ENCODE measurements at regions not wholly inside any gene's neighbourhood (a gene's known extent, or its start where the extent isn't known, plus 50 kb on each side); places are given as distances from the start of the nearest gene placed in this dataset.

DNA sequence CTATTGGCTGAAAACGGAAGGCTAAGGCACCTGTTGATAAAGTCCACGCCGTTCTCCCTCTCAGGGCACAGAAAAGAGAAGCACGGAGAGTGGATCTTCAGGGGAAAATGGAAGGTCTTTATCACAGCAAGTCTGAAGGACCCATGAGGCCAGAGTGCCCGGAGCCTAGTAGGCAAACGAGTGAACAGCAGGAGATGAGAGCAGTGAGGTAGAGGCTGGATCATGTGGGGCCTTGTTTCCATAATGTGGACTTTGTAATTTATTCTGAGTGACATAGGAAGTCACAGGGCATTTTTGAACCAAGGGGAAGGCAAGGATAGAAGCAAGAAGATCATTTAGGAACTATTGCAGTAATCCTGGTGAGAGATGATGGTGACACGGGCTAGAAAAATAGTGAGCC is 287.2 kb upstream of the NRIP1 start:
- Mint-ChIP-seq H3K9me3 (ENCODE audit: unreplicated experiment) (no peaks in the 10 kb centered on the region), H3K27me3 (ENCODE audit: unreplicated experiment) (peaks cover 4% of the 10 kb centered on the region), H3K4me1 (ENCODE audit: low read depth, unreplicated experiment) (peaks cover 1% of the 10 kb centered on the region), H3K36me3 (ENCODE audit: unreplicated experiment) (no peaks in the 10 kb centered on the region), H3K4me3 (ENCODE audit: unreplicated experiment) (no peak overlapping the region), H3K27ac (ENCODE audit: unreplicated experiment) (no peak overlapping the region)
- TF ChIP-seq, protein P1, sequence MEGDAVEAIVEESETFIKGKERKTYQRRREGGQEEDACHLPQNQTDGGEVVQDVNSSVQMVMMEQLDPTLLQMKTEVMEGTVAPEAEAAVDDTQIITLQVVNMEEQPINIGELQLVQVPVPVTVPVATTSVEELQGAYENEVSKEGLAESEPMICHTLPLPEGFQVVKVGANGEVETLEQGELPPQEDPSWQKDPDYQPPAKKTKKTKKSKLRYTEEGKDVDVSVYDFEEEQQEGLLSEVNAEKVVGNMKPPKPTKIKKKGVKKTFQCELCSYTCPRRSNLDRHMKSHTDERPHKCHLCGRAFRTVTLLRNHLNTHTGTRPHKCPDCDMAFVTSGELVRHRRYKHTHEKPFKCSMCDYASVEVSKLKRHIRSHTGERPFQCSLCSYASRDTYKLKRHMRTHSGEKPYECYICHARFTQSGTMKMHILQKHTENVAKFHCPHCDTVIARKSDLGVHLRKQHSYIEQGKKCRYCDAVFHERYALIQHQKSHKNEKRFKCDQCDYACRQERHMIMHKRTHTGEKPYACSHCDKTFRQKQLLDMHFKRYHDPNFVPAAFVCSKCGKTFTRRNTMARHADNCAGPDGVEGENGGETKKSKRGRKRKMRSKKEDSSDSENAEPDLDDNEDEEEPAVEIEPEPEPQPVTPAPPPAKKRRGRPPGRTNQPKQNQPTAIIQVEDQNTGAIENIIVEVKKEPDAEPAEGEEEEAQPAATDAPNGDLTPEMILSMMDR (IDR thresholded peaks at IDR 0.05; ENCODE audit: partially characterized antibody, unreplicated experiment) = no peak
- no peak for DNase-seq

DNA sequence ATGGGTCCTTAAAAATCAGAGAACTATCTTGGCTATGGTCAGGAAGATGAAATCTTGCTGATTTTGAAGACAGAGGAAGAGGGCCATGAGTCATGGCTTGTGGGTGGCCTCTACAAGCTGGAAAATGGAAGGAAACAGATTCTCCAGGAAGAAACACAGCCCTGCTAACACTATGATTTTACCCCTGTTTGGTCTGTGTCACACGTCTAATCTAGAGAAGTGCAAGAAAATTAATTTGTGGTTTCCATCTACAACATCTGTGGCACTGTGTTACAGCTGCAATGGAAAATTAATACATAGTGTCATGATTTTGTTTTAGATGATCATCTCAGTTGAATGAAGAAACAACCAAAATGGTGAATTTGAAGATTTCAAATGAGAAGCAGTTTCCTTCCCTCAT is 288.7 kb upstream of the NRIP1 start:
- no peaks in the 10 kb centered on the region for H3K9me3 Mint-ChIP-seq (ENCODE audit: unreplicated experiment)
- no peak overlapping the region for H3K27ac Mint-ChIP-seq (ENCODE audit: unreplicated experiment)

DNA sequence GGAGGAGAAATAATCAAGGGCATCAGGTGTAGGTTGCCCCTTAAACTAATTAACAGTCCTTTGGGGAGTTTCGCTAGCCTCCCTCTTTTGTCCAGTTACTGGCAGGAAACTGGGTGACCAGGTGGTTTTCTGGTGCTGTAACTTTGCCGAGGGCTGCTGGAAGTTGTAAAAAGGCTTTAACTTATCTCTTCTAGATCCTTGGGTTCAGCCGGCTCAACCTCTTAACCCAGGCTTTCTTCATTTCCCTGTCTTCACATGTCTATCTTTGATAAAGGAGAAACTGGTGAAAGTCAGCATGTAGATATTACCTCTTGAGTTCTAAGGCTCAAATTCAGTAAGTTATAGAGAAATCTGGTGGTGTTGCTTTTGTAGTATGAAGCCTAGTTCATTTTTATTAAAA is 289.7 kb upstream of the NRIP1 start:
- Mint-ChIP-seq H3K36me3 (ENCODE audit: unreplicated experiment) (no peaks in the 10 kb centered on the region), H3K27ac (ENCODE audit: unreplicated experiment) (no peak overlapping the region), H3K4me1 (ENCODE audit: low read depth, unreplicated experiment) (peaks cover 1% of the 10 kb centered on the region), H3K9me3 (ENCODE audit: unreplicated experiment) (no peaks in the 10 kb centered on the region), H3K4me3 (ENCODE audit: unreplicated experiment) (no peak overlapping the region), H3K27me3 (ENCODE audit: unreplicated experiment) (peaks cover 2% of the 10 kb centered on the region)
- DNase-seq = no peak
- TF ChIP-seq, protein P1 (IDR thresholded peaks at IDR 0.05; ENCODE audit: partially characterized antibody, unreplicated experiment) = no peak

More for the DNA sequence above, 288.7 kb upstream of the NRIP1 start:
- DNase-seq = no peak
- Mint-ChIP-seq H3K4me3 (ENCODE audit: unreplicated experiment) (no peak overlapping the region), H3K36me3 (ENCODE audit: unreplicated experiment) (no peaks in the 10 kb centered on the region), H3K4me1 (ENCODE audit: low read depth, unreplicated experiment) (peaks cover 1% of the 10 kb centered on the region), H3K27me3 (ENCODE audit: unreplicated experiment) (peaks cover 4% of the 10 kb centered on the region)
- TF ChIP-seq, protein P1 (IDR thresholded peaks at IDR 0.05; ENCODE audit: partially characterized antibody, unreplicated experiment) = no peak

DNA sequence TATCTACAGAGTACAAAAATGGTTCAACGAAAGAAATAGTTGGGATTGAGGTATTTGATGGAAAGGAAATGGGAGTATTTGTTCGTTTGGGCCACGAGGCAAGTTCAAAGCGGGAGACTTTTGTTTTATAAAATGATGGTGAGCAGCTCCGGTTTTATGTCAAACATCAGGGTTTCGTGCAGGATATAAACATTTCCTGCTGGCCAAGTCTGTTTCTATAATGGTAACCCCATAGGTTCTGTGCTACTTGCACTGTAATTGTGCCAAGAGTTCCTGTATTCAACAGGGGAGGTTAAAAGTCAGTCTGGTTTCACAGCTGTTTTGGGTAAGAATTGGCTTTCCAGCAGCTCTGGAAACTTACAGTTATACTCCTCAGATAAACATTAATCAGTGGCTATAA is 290.3 kb upstream of the NRIP1 start:
- Mint-ChIP-seq H3K4me3 (ENCODE audit: unreplicated experiment) (no peak overlapping the region), H3K27ac (ENCODE audit: unreplicated experiment) (no peak overlapping the region), H3K9me3 (ENCODE audit: unreplicated experiment) (no peaks in the 10 kb centered on the region), H3K4me1 (ENCODE audit: low read depth, unreplicated experiment) (peaks cover 1% of the 10 kb centered on the region), H3K27me3 (ENCODE audit: unreplicated experiment) (no peaks in the 10 kb centered on the region), H3K36me3 (ENCODE audit: unreplicated experiment) (no peaks in the 10 kb centered on the region)
- TF ChIP-seq, protein P1 (IDR thresholded peaks at IDR 0.05; ENCODE audit: partially characterized antibody, unreplicated experiment) = no peak
- no peak for DNase-seq

DNA sequence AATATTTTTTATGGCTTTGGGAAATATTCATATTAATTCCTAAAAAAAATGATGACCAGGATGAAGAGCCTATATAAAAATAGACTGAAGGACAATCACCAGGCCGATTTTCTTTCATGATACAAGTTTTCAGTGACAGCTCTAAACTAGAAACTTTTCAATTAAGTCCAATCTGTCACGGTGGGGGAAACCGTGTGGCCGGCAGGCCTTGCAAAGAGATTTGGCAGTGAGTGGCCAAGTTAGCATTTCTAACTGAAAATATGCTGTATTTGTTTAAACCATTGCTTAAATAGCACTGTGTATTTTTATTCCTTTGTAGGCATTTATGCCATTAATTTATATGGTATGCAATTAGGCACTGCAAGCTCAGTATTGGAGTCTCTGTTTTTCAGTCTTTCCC is 294.5 kb upstream of the NRIP1 start:
- Mint-ChIP-seq H3K27me3 (ENCODE audit: unreplicated experiment) (no peaks in the 10 kb centered on the region), H3K27ac (ENCODE audit: unreplicated experiment) (no peak overlapping the region), H3K4me3 (ENCODE audit: unreplicated experiment) (no peak overlapping the region), H3K4me1 (ENCODE audit: low read depth, unreplicated experiment) (peaks cover under 1% of the 10 kb centered on the region), H3K9me3 (ENCODE audit: unreplicated experiment) (no peaks in the 10 kb centered on the region), H3K36me3 (ENCODE audit: unreplicated experiment) (no peaks in the 10 kb centered on the region)
- TF ChIP-seq, protein P1 (IDR thresholded peaks at IDR 0.05; ENCODE audit: partially characterized antibody, unreplicated experiment) = no peak
- DNase-seq = no peak

Measured in glutamatergic neuron (in vitro differentiated cells).